HEK293T (cell line): ENCODE measurements at regions not wholly inside any gene's neighbourhood (a gene's known extent, or its start where the extent isn't known, plus 50 kb on each side); places are given as distances from the start of the nearest gene placed in this dataset.

Source experiments
- CTCF ChIA-PET: fragments of 350-600 bp; formaldehyde crosslinking; extraction: SDS; loops from one replicate; lab custom pipeline; 2021; ENCODE audit warnings: antibody characterized with exemption, inconsistent platforms; lab: Yijun Ruan, JAX
- POLR2A ChIA-PET: fragments of 350-600 bp; formaldehyde crosslinking; extraction: SDS; loops from one replicate; lab custom pipeline; 2020; ENCODE audit warnings: antibody characterized with exemption, inconsistent platforms; lab: Yijun Ruan, JAX
- DNase-seq: peaks from one replicate; pipeline ENCODE4 v3.0.0; 2012; ENCODE audit warnings: mixed read lengths; ENCODE audit errors: extremely low spot score
- ARNT ChIP-seq: fragments of 450-650 bp; IDR thresholded peaks from 2 replicates; pipeline ENCODE4 v1.6.1; 2017; ENCODE audit warnings: mild to moderate bottlenecking
- BHLHE40 ChIP-seq: fragments of 450-650 bp; IDR thresholded peaks from 2 replicates; pipeline ENCODE4 v1.6.1; 2016; ENCODE audit warnings: mild to moderate bottlenecking, moderate library complexity, borderline replicate concordance
- CTBP1 ChIP-seq: fragments of 450-650 bp; IDR thresholded peaks from 2 replicates; pipeline ENCODE4 v1.6.1; 2016; ENCODE audit warnings: borderline replicate concordance
- ELF4 ChIP-seq: fragments of 450-650 bp; IDR thresholded peaks from 2 replicates; pipeline ENCODE4 v1.6.1; 2017; ENCODE audit warnings: antibody characterized with exemption
- FOXA1 ChIP-seq: fragments of 450-650 bp; IDR thresholded peaks from 2 replicates; pipeline ENCODE4 v1.6.1; 2016; ENCODE audit warnings: mild to moderate bottlenecking
- FOXK2 ChIP-seq: fragments of 450-650 bp; IDR thresholded peaks from 2 replicates; pipeline ENCODE4 v1.6.1; 2016; ENCODE audit warnings: mild to moderate bottlenecking
- FOXM1 ChIP-seq: fragments of 450-650 bp; IDR thresholded peaks from 2 replicates; pipeline ENCODE4 v1.6.1; 2017; ENCODE audit warnings: mild to moderate bottlenecking, borderline replicate concordance
- HDGF ChIP-seq: fragments of 450-650 bp; IDR thresholded peaks from 2 replicates; pipeline ENCODE4 v1.6.1; 2017; ENCODE audit warnings: antibody characterized with exemption, borderline replicate concordance
- L3MBTL2 ChIP-seq: fragments of 450-650 bp; conservative IDR thresholded peaks from 2 replicates; pipeline ENCODE4 v1.6.1; 2016; ENCODE audit warnings: mild to moderate bottlenecking
- LEF1 ChIP-seq: fragments of 450-650 bp; IDR thresholded peaks from 2 replicates; pipeline ENCODE4 v1.6.1; 2017; ENCODE audit warnings: mild to moderate bottlenecking, borderline replicate concordance
- NFRKB ChIP-seq: fragments of 450-650 bp; IDR thresholded peaks from 2 replicates; pipeline ENCODE4 v1.6.1; 2016; ENCODE audit warnings: mild to moderate bottlenecking, moderate library complexity
- PKNOX1 ChIP-seq: fragments of 450-650 bp; IDR thresholded peaks from 2 replicates; pipeline ENCODE4 v1.6.1; 2016
- SP1 ChIP-seq: fragments of 450-650 bp; IDR thresholded peaks from 2 replicates; pipeline ENCODE4 v1.6.1; 2017
- SUZ12 ChIP-seq: fragments of 450-650 bp; IDR thresholded peaks from 2 replicates; pipeline ENCODE4 v1.6.1; 2016; ENCODE audit warnings: mild to moderate bottlenecking
- TARDBP ChIP-seq: fragments of 450-650 bp; IDR thresholded peaks from 2 replicates; pipeline ENCODE4 v1.6.1; 2016
- ZNF384 ChIP-seq: fragments of 450-650 bp; IDR thresholded peaks from 2 replicates; pipeline ENCODE4 v1.6.1; 2016

- no peak for DNase-seq
- ChIA-PET POLR2A (no interaction called here), CTCF (no interaction called here)
- TF ChIP-seq SUZ12: no peak
- no peak for TF ChIP-seq SP1
- TF ChIP-seq LEF1: no peak
- no peak for TF ChIP-seq FOXM1
- no peak for TF ChIP-seq FOXA1
- TF ChIP-seq ARNT: no peak
- no peak for TF ChIP-seq CTBP1
- no peak for TF ChIP-seq HDGF
- TF ChIP-seq ELF4: no peak
- TF ChIP-seq TARDBP: no peak
- TF ChIP-seq FOXK2: no peak
- TF ChIP-seq PKNOX1: no peak
- no peak for TF ChIP-seq BHLHE40
- TF ChIP-seq NFRKB: no peak
- TF ChIP-seq ZNF384: no peak
- TF ChIP-seq L3MBTL2: no peak
These were observed 320.6 kb downstream of the SV2B start for GRCh38 chr15:91420689-91421088.

- TF ChIP-seq ZNF384 (no peak), L3MBTL2 (no peak), SUZ12 (no peak), ELF4 (no peak)
- POLR2A ChIA-PET: no interaction called here
- CTCF ChIA-PET: no interaction called here
- DNase-seq: no peak
These were observed 322.7 kb downstream of the SV2B start for GRCh38 chr15:91422797-91423196.

- TF ChIP-seq FOXA1 (no peak), L3MBTL2 (no peak), LEF1 (no peak), SP1 (no peak), NFRKB (no peak), ELF4 (no peak)
- CTCF ChIA-PET: no interaction called here
- POLR2A ChIA-PET: no interaction called here
- no peak for DNase-seq
These were observed 323.9 kb downstream of the SV2B start for GRCh38 chr15:91424001-91424400.

- TF ChIP-seq ARNT (no peak), TARDBP (no peak), ELF4 (no peak), L3MBTL2 (no peak), SUZ12 (no peak), FOXA1 (no peak), FOXM1 (no peak), NFRKB (no peak), CTBP1 (no peak), SP1 (no peak), BHLHE40 (no peak)
- no peak for DNase-seq
- POLR2A ChIA-PET: no interaction called here
- CTCF ChIA-PET: no interaction called here
These were observed 326.4 kb downstream of the SV2B start for GRCh38 chr15:91426412-91426811.

- POLR2A ChIA-PET: no interaction called here
- no peak for DNase-seq
- CTCF ChIA-PET: no interaction called here
- TF ChIP-seq FOXA1 (no peak), SP1 (no peak), CTBP1 (no peak), ELF4 (no peak), L3MBTL2 (no peak)
These were observed 329.9 kb downstream of the SV2B start for GRCh38 chr15:91429973-91430372.

GRCh38 chr15:91431041-91431715 is 331.1 kb downstream of the SV2B start:
- TF ChIP-seq SP1 (no peak), PKNOX1 (no peak)
- ChIA-PET CTCF (interaction anchor here (0.6 kb wide), 1 partner anchor 160 kb away, joined by 3 read pairs; no protein-coding TSS in a partner anchor), POLR2A (no interaction called here)
- no peak for DNase-seq

- ChIA-PET POLR2A (no interaction called here), CTCF (no interaction called here)
- TF ChIP-seq HDGF: no peak
- TF ChIP-seq NFRKB: no peak
- TF ChIP-seq TARDBP: no peak
- no peak for TF ChIP-seq FOXA1
- TF ChIP-seq CTBP1: no peak
- TF ChIP-seq PKNOX1: no peak
- TF ChIP-seq BHLHE40: no peak
- TF ChIP-seq ARNT: no peak
- TF ChIP-seq FOXK2: no peak
- no peak for TF ChIP-seq FOXM1
- no peak for TF ChIP-seq ZNF384
- TF ChIP-seq LEF1: no peak
- TF ChIP-seq ELF4: no peak
- TF ChIP-seq SP1: no peak
- no peak for TF ChIP-seq SUZ12
- TF ChIP-seq L3MBTL2: no peak
- DNase-seq: no peak
These were observed 335.1 kb downstream of the SV2B start for GRCh38 chr15:91435113-91435512.
